NCI-H446 treated with DMSO at 0.1 percent for 48 hours (cell line): ENCODE measurements at regions not wholly inside any gene's neighbourhood (a gene's known extent, or its start where the extent isn't known, plus 50 kb on each side); places are given as distances from the start of the nearest gene placed in this dataset.

Source experiments
- DNase-seq: peaks from one replicate; lab custom pipeline; 2025; lab: John Stamatoyannopoulos, UW

- no peak for DNase-seq
These were observed 307.7 kb downstream of the ARPP21 start for GRCh38 chr3:35946854-35947515.

GRCh38 chr3:35950021-35950420 is 310.7 kb downstream of the ARPP21 start:
- DNase-seq: no peak

- no peak for DNase-seq
These were observed 315.1 kb downstream of the ARPP21 start for GRCh38 chr3:35954413-35954812.

GRCh38 chr3:35965908-35966307 is 326.6 kb downstream of the ARPP21 start:
- DNase-seq: peak; percentile 8

- no peak for DNase-seq
These were observed 327.5 kb downstream of the ARPP21 start for GRCh38 chr3:35966629-35967464.

GRCh38 chr3:35968043-35968622 is 328.8 kb downstream of the ARPP21 start:
- DNase-seq: no peak

- no peak for DNase-seq
These were observed 330.1 kb downstream of the ARPP21 start for GRCh38 chr3:35969406-35969805.

- no peak for DNase-seq
These were observed 331.5 kb downstream of the ARPP21 start for GRCh38 chr3:35970793-35971192.

GRCh38 chr3:35971686-35972085 is 332.4 kb downstream of the ARPP21 start:
- DNase-seq: no peak

GRCh38 chr3:35974872-35975271 is 335.5 kb downstream of the ARPP21 start:
- DNase-seq: no peak

- no peak for DNase-seq
These were observed 346.8 kb downstream of the ARPP21 start for GRCh38 chr3:35986161-35986560.

GRCh38 chr3:35987386-35987785 is 348.1 kb downstream of the ARPP21 start:
- no peak for DNase-seq

- DNase-seq: no peak
These were observed 352.7 kb downstream of the ARPP21 start for GRCh38 chr3:35992041-35992440.

GRCh38 chr3:36011791-36012190 is 368.5 kb upstream of the STAC start:
- DNase-seq: no peak

GRCh38 chr3:36013425-36013824 is 366.9 kb upstream of the STAC start:
- no peak for DNase-seq

- DNase-seq: no peak
These were observed 355.1 kb upstream of the STAC start for GRCh38 chr3:36025232-36025631.

GRCh38 chr3:36032180-36033047 is 347.9 kb upstream of the STAC start:
- DNase-seq: no peak

GRCh38 chr3:36058404-36059030 is 321.8 kb upstream of the STAC start:
- DNase-seq: peak; percentile 80

- DNase-seq: peak; percentile 75
These were observed 319.4 kb upstream of the STAC start for GRCh38 chr3:36060950-36061349.

- DNase-seq: no peak
These were observed 316.3 kb upstream of the STAC start for GRCh38 chr3:36063992-36064391.

GRCh38 chr3:36065321-36065720 is 315.0 kb upstream of the STAC start:
- DNase-seq: no peak

- no peak for DNase-seq
These were observed 304.8 kb upstream of the STAC start for GRCh38 chr3:36075491-36075890.
